SU-DHL-6 (cell line): ENCODE measurements at regions not wholly inside any gene's neighbourhood (a gene's known extent, or its start where the extent isn't known, plus 50 kb on each side); places are given as distances from the start of the nearest gene placed in this dataset.

ENCODE experiments used
- EZH2phosphoT487 ChIP-seq: fragments of 200-600 bp; sonication (generic), shearing (Covaris generic); conservative IDR thresholded peaks from 2 replicates; pipeline ENCODE4 v1.6.1; 2018; ENCODE audit warnings: mild to moderate bottlenecking, antibody characterized with exemption, low read length, moderate library complexity, mixed read lengths
- TF ChIP-seq, protein P1 (sequence below): fragments of 200-600 bp; sonication (generic); IDR thresholded peaks from one replicate; pipeline ENCODE4 v1.5.1; 2017; ENCODE audit warnings: antibody characterized with exemption, mild to moderate bottlenecking, low read length, moderate library complexity; ENCODE audit not compliant: insufficient read depth, poor library complexity, severe bottlenecking

- TF ChIP-seq, protein P1, sequence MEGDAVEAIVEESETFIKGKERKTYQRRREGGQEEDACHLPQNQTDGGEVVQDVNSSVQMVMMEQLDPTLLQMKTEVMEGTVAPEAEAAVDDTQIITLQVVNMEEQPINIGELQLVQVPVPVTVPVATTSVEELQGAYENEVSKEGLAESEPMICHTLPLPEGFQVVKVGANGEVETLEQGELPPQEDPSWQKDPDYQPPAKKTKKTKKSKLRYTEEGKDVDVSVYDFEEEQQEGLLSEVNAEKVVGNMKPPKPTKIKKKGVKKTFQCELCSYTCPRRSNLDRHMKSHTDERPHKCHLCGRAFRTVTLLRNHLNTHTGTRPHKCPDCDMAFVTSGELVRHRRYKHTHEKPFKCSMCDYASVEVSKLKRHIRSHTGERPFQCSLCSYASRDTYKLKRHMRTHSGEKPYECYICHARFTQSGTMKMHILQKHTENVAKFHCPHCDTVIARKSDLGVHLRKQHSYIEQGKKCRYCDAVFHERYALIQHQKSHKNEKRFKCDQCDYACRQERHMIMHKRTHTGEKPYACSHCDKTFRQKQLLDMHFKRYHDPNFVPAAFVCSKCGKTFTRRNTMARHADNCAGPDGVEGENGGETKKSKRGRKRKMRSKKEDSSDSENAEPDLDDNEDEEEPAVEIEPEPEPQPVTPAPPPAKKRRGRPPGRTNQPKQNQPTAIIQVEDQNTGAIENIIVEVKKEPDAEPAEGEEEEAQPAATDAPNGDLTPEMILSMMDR, result peak; percentile 67
- no peak for TF ChIP-seq EZH2phosphoT487
Observed at GRCh38 chr1:117754061-117754969, 148.5 kb downstream of the TENT5C start.
